OCI-LY3 (cell line): ENCODE measurements at regions not wholly inside any gene's neighbourhood (a gene's known extent, or its start where the extent isn't known, plus 50 kb on each side); places are given as distances from the start of the nearest gene placed in this dataset.

Source experiments
- H2AFZ ChIP-seq: fragments of 200-600, 300-600 bp; shearing (Covaris generic); 2 replicates; pipeline ENCODE4 v1.6.0; 2014; ENCODE audit warnings: antibody characterized with exemption, low read depth, low read length
- H3K27ac ChIP-seq: fragments of 200-600, 300-600 bp; sonication (generic); 2 replicates; pipeline ENCODE4 v1.5.1; 2014; ENCODE audit warnings: mild to moderate bottlenecking, low read length, moderate library complexity, mixed read lengths
- H3K27me3 ChIP-seq: fragments of 200-600, 300-600 bp; sonication (generic); 2 replicates; pipeline ENCODE4 v1.6.1; 2014; ENCODE audit warnings: low read depth, low read length, mixed read lengths
- H3K36me3 ChIP-seq: fragments of 200-600, 300-600 bp; sonication (generic); replicated peaks from 2 replicates; pipeline ENCODE3; 2014; ENCODE audit warnings: low read depth, low read length, mixed read lengths
- H3K4me1 ChIP-seq: fragments of 300-600, 200-600 bp; sonication (generic); 2 replicates; pipeline ENCODE4 v1.6.1; 2014; ENCODE audit warnings: low read length, mixed read lengths
- H3K4me2 ChIP-seq: fragments of 200-600, 300-600 bp; sonication (generic); 2 replicates; pipeline ENCODE4 v1.6.1; 2014; ENCODE audit warnings: low read length, mixed read lengths
- H3K4me3 ChIP-seq: fragments of 300-600, 200-600 bp; sonication (generic); 2 replicates; pipeline ENCODE4 v1.5.1; 2014; ENCODE audit warnings: antibody characterized with exemption, mild to moderate bottlenecking, low read length, moderate library complexity
- H3K79me2 ChIP-seq: fragments of 300-600, 200-600 bp; shearing (Covaris generic); 2 replicates; pipeline ENCODE4 v1.6.1; 2014; ENCODE audit warnings: mild to moderate bottlenecking, low read length, mixed read lengths
- H3K9ac ChIP-seq: fragments of 300-600, 200-600 bp; shearing (Covaris generic); 2 replicates; pipeline ENCODE4 v1.6.0; 2014; ENCODE audit warnings: mild to moderate bottlenecking, low read length, moderate library complexity
- H3K9me3 ChIP-seq: fragments of 200-600, 300-600 bp; shearing (Covaris generic); 2 replicates; pipeline ENCODE4 v1.6.1; 2014; ENCODE audit warnings: low read length, mixed read lengths; ENCODE audit not compliant: insufficient read depth
- H4K20me1 ChIP-seq: fragments of 200-600, 300-600 bp; sonication (generic); 2 replicates; pipeline ENCODE4 v1.6.1; 2016; ENCODE audit warnings: low read length, mixed read lengths; ENCODE audit not compliant: insufficient read depth
- CTCF ChIP-seq: fragments of 200-600, 300-600 bp; sonication (generic); IDR thresholded peaks from 2 replicates; pipeline ENCODE4 v1.5.1; 2014; ENCODE audit warnings: antibody characterized with exemption, low read length, low read depth
- EZH2phosphoT487 ChIP-seq: fragments of 200-600 bp; shearing (Covaris generic); IDR thresholded peaks from 2 replicates; pipeline ENCODE4 v1.6.1; 2018; ENCODE audit warnings: antibody characterized with exemption, mixed run types, low read depth

- Histone ChIP-seq H2AFZ (no peak overlapping the region), H3K4me2 (no peak overlapping the region), H3K36me3 (no peaks in the 10 kb centered on the region), H3K27ac (no peak overlapping the region), H3K4me3 (no peak overlapping the region), H3K27me3 (no peaks in the 10 kb centered on the region), H3K9ac (no peak overlapping the region), H3K79me2 (no peaks in the 10 kb centered on the region), H3K4me1 (no peaks in the 10 kb centered on the region), H3K9me3 (no peaks in the 10 kb centered on the region), H4K20me1 (no peaks in the 10 kb centered on the region)
- no peak for TF ChIP-seq EZH2phosphoT487
- TF ChIP-seq CTCF, result no peak
Observed at GRCh38 chr1:181334724-181335123, 148.6 kb upstream of the CACNA1E start.

- Histone ChIP-seq H4K20me1 (no peaks in the 10 kb centered on the region), H3K27ac (no peak overlapping the region), H3K4me1 (no peaks in the 10 kb centered on the region), H3K36me3 (no peaks in the 10 kb centered on the region), H3K9me3 (no peaks in the 10 kb centered on the region), H2AFZ (no peak overlapping the region), H3K4me2 (no peak overlapping the region), H3K79me2 (no peaks in the 10 kb centered on the region), H3K27me3 (no peaks in the 10 kb centered on the region), H3K9ac (no peak overlapping the region), H3K4me3 (no peak overlapping the region)
- no peak for TF ChIP-seq CTCF
- TF ChIP-seq EZH2phosphoT487, result no peak
Observed at GRCh38 chr1:181335631-181336030, 147.7 kb upstream of the CACNA1E start.

- Histone ChIP-seq H3K79me2 (no peaks in the 10 kb centered on the region), H3K9ac (no peak overlapping the region), H3K4me3 (no peak overlapping the region), H3K27me3 (peaks cover 32% of the 10 kb centered on the region; the same call in 1 of the 2 replicates), H3K27ac (no peak overlapping the region), H3K4me1 (no peaks in the 10 kb centered on the region), H3K4me2 (no peak overlapping the region), H2AFZ (no peak overlapping the region), H3K36me3 (no peaks in the 10 kb centered on the region), H4K20me1 (no peaks in the 10 kb centered on the region), H3K9me3 (no peaks in the 10 kb centered on the region)
- TF ChIP-seq CTCF, result no peak
Observed at GRCh38 chr1:181341026-181341632, 142.2 kb upstream of the CACNA1E start.

- no peak overlapping the region for H3K4me2 ChIP-seq
- H3K27me3 ChIP-seq, result peaks cover 53% of the 10 kb centered on the region
- TF ChIP-seq CTCF (no peak), EZH2phosphoT487 (no peak)
Observed at GRCh38 chr1:181344091-181344490, 139.2 kb upstream of the CACNA1E start.

More at GRCh38 chr1:181344091-181344490, 139.2 kb upstream of the CACNA1E start:
- H3K4me3 ChIP-seq, result no peak overlapping the region
- no peaks in the 10 kb centered on the region for H3K4me1 ChIP-seq
- H3K9me3 ChIP-seq, result no peaks in the 10 kb centered on the region
- H4K20me1 ChIP-seq, result no peaks in the 10 kb centered on the region
- H3K27ac ChIP-seq, result no peak overlapping the region
- no peak overlapping the region for H3K9ac ChIP-seq
- H2AFZ ChIP-seq, result no peak overlapping the region
- H3K36me3 ChIP-seq, result no peaks in the 10 kb centered on the region
- H3K79me2 ChIP-seq, result no peaks in the 10 kb centered on the region
